H9 (cell line): ENCODE measurements at regions not wholly inside any gene's neighbourhood (a gene's known extent, or its start where the extent isn't known, plus 50 kb on each side); places are given as distances from the start of the nearest gene placed in this dataset.
A peak's percentile ranks its signal among the peaks of the same experiment; 100 is the strongest.

Source experiments
- DNase-seq: peaks from one replicate; pipeline ENCODE4 v3.0.0-alpha.2; 2017
- H2AFZ ChIP-seq: one replicate; pipeline ENCODE4 v1.6.1; 2013; ENCODE audit warnings: mild to moderate bottlenecking, low read length, control low read depth, moderate library complexity
- H2AK5ac ChIP-seq: 2 replicates; pipeline ENCODE4 v1.6.1; 2013; ENCODE audit warnings: low read length, control low read depth, mixed read lengths; ENCODE audit not compliant: insufficient read length
- H2BK120ac ChIP-seq: one replicate; pipeline ENCODE4 v1.6.1; 2013; ENCODE audit warnings: low read depth, mild to moderate bottlenecking, low read length, control low read depth, inconsistent platforms; ENCODE audit not compliant: poor library complexity, severe bottlenecking
- H2BK12ac ChIP-seq: 2 replicates; pipeline ENCODE4 v1.6.1; 2013; ENCODE audit warnings: low read length, control low read depth, mixed read lengths, low read depth; ENCODE audit not compliant: insufficient read length
- H2BK15ac ChIP-seq: 2 replicates; pipeline ENCODE4 v1.6.1; 2013; ENCODE audit warnings: low read depth, low read length, control low read depth
- H2BK20ac ChIP-seq: one replicate; pipeline ENCODE4 v1.6.1; 2013; ENCODE audit warnings: low read depth, mild to moderate bottlenecking, low read length, control low read depth, inconsistent platforms; ENCODE audit not compliant: poor library complexity, severe bottlenecking
- H2BK5ac ChIP-seq: 2 replicates; pipeline ENCODE4 v1.6.1; 2013; ENCODE audit warnings: low read length, control low read depth, mixed read lengths; ENCODE audit not compliant: insufficient read length
- H3K14ac ChIP-seq: 2 replicates; pipeline ENCODE4 v1.6.1; 2013; ENCODE audit warnings: low read length, control low read depth; ENCODE audit not compliant: insufficient read depth
- H3K18ac ChIP-seq: 2 replicates; pipeline ENCODE4 v1.6.1; 2013; ENCODE audit warnings: low read depth, mild to moderate bottlenecking, mixed read lengths, low read length, control low read depth; ENCODE audit not compliant: insufficient read length
- H3K23ac ChIP-seq: 2 replicates; pipeline ENCODE4 v1.6.1; 2013; ENCODE audit warnings: low read length, control low read depth, mixed read lengths, low read depth; ENCODE audit not compliant: insufficient read length
- H3K23me2 ChIP-seq: 2 replicates; pipeline ENCODE4 v1.6.1; 2013; ENCODE audit warnings: low read depth, mild to moderate bottlenecking, mixed read lengths, low read length, control low read depth; ENCODE audit not compliant: insufficient read length, poor library complexity, severe bottlenecking
- H3K27ac ChIP-seq: 2 replicates; pipeline ENCODE4 v1.5.1; 2013; ENCODE audit warnings: low read length, control low read depth, mixed read lengths, low read depth; ENCODE audit not compliant: insufficient read length
- H3K27me3 ChIP-seq: 2 replicates; pipeline ENCODE4 v1.6.1; 2013; ENCODE audit warnings: low read length, control low read depth, inconsistent platforms; ENCODE audit not compliant: insufficient read depth
- H3K4ac ChIP-seq: 2 replicates; pipeline ENCODE4 v1.6.1; 2013; ENCODE audit warnings: low read depth, mild to moderate bottlenecking, control low read depth, inconsistent platforms, low read length, moderate library complexity
- H3K4me1 ChIP-seq: 2 replicates; pipeline ENCODE4 v1.6.1; 2013; ENCODE audit warnings: low read length, control low read depth, inconsistent platforms; ENCODE audit not compliant: insufficient read depth
- H3K4me2 ChIP-seq: 2 replicates; pipeline ENCODE4 v1.6.1; 2013; ENCODE audit warnings: low read length, control low read depth, mixed read lengths; ENCODE audit not compliant: insufficient read length, insufficient read depth
- H3K56ac ChIP-seq: 2 replicates; pipeline ENCODE4 v1.6.1; 2013; ENCODE audit warnings: low read depth, mild to moderate bottlenecking, mixed read lengths, low read length, control low read depth; ENCODE audit not compliant: insufficient read length
- H3K79me1 ChIP-seq: 2 replicates; pipeline ENCODE4 v1.6.1; 2013; ENCODE audit warnings: low read depth, mild to moderate bottlenecking, moderate library complexity, low read length, control low read depth, inconsistent platforms; ENCODE audit not compliant: insufficient read depth, poor library complexity, severe bottlenecking
- H3K79me2 ChIP-seq: 2 replicates; pipeline ENCODE4 v1.6.1; 2013; ENCODE audit warnings: low read length, control low read depth, inconsistent platforms; ENCODE audit not compliant: insufficient read depth
- H3K9ac ChIP-seq: 2 replicates; pipeline ENCODE4 v1.6.1; 2013; ENCODE audit warnings: low read length, control low read depth, mixed read lengths; ENCODE audit not compliant: insufficient read length; ENCODE audit errors: extremely low read depth
- H3K9me3 ChIP-seq: one replicate; pipeline ENCODE4 v1.6.1; 2013; ENCODE audit warnings: low read depth, low read length, inconsistent platforms; ENCODE audit not compliant: control insufficient read depth
- H3T11ph ChIP-seq: one replicate; pipeline ENCODE4 v1.6.1; 2013; ENCODE audit warnings: mild to moderate bottlenecking, low read length, control low read depth, inconsistent platforms
- H4K20me1 ChIP-seq: one replicate; pipeline ENCODE4 v1.6.1; 2013; ENCODE audit not compliant: control insufficient read depth, insufficient read length, insufficient read depth
- H4K5ac ChIP-seq: 2 replicates; pipeline ENCODE4 v1.6.1; 2013; ENCODE audit warnings: low read depth, mild to moderate bottlenecking, mixed read lengths, low read length, control low read depth; ENCODE audit not compliant: insufficient read length
- H4K8ac ChIP-seq: replicated peaks from 2 replicates; pipeline ENCODE4 v1.6.1; 2013; ENCODE audit warnings: low read length, control low read depth, mixed read lengths, low read depth; ENCODE audit not compliant: insufficient read length
- H4K91ac ChIP-seq: 2 replicates; pipeline ENCODE4 v1.6.1; 2013; ENCODE audit warnings: low read depth, mild to moderate bottlenecking, moderate library complexity, mixed read lengths, low read length, control low read depth; ENCODE audit not compliant: insufficient read length
- H3K27ac Mint-ChIP-seq, 3 experiments: 2 replicates in 2 of 3; 3 replicates in 1 of 3; pipeline ENCODE4 v1.8.0; 2020 to 2021; ENCODE audit warnings: mixed read lengths in 3 of 3, mild to moderate bottlenecking in 1 of 3, moderate library complexity in 1 of 3
- H3K27me3 Mint-ChIP-seq: 2 replicates; pipeline ENCODE4 v1.8.0; 2021; ENCODE audit warnings: low read depth, mild to moderate bottlenecking, moderate library complexity, mixed read lengths
- H3K36me3 Mint-ChIP-seq, 3 experiments: 2 replicates in 2 of 3; 3 replicates in 1 of 3; pipeline ENCODE4 v1.8.0; 2020 to 2021; ENCODE audit warnings: low read depth in 3 of 3, mixed read lengths in 3 of 3; ENCODE audit not compliant: insufficient read depth in 1 of 3
- H3K4me1 Mint-ChIP-seq, 2 experiments: 2 replicates each; pipeline ENCODE4 v1.8.0; 2020; ENCODE audit warnings: mixed read lengths in 2 of 2
- H3K4me3 Mint-ChIP-seq, 2 experiments: 2 replicates in 1 of 2; 3 replicates in 1 of 2; pipeline ENCODE4 v1.8.0; 2020 to 2021; ENCODE audit warnings: mild to moderate bottlenecking in 2 of 2, mixed read lengths in 2 of 2, moderate library complexity in 1 of 2
- H3K9me3 Mint-ChIP-seq, 2 experiments: 2 replicates in 1 of 2; 3 replicates in 1 of 2; pipeline ENCODE4 v1.8.0; 2020; ENCODE audit warnings: mild to moderate bottlenecking in 2 of 2, mixed read lengths in 2 of 2, moderate library complexity in 1 of 2
- CTCF ChIP-seq: fragments of 200-600 bp; sonication (generic); conservative IDR thresholded peaks from 3 replicates; pipeline ENCODE4 v1.8.0; 2021; ENCODE audit warnings: antibody characterized with exemption, mild to moderate bottlenecking
- WGBS: extraction: QIAGEN DNeasy Blood & Tissue Kit; methylation state at CpG from one replicate; pipeline ENCODE4 v1.1.7; 2013; ENCODE audit warnings: missing lambda C conversion rate, low lambda C conversion rate, mixed read lengths; ENCODE audit not compliant: insufficient read length; ENCODE audit errors: extremely low coverage; 5-methylcytosine and 5-hydroxymethylcytosine counted together

DNA sequence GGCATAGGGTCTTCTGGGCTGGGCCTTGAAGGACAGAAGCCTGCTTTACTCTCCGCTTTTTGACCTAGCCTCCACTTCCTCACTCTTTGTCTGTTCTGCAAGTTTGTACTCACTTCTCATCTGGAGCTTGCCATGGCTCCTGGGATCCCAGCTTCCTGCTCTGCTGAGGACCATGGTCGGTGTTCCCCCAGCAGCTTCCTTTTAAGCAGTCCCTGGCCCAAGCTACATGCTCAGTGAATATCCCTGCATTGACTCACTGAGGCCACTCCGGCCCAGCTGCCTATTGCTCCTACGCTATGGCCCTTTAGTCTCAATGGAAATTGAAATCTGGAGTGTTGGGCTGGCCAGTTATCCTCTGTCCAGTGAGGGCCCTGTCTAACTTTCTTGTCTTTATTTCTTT is 427.7 kb downstream of the RPS24 start:
- Mint-ChIP-seq H3K4me3 (no peak overlapping the region), H3K36me3 (no peaks in the 10 kb centered on the region), H3K9me3 (no peaks in the 10 kb centered on the region), H3K27ac (no peak overlapping the region; a peak in 1 of 7 replicates), H3K4me1 (peaks cover 18 to 23% of the 10 kb centered on the region in 2 experiments), H3K27me3 (peaks cover 7% of the 10 kb centered on the region)
- Histone ChIP-seq H2BK120ac (no peak overlapping the region), H3K27me3 (no peaks in the 10 kb centered on the region), H3K56ac (no peak overlapping the region), H2AK5ac (no peak overlapping the region), H2AFZ (no peak overlapping the region), H4K5ac (no peak overlapping the region), H2BK15ac (no peak overlapping the region), H2BK20ac (no peak overlapping the region), H4K91ac (no peak overlapping the region), H3K9ac (no peak overlapping the region), H3K18ac (no peak overlapping the region), H3K4ac (no peak overlapping the region), H4K8ac (no peak overlapping the region), H3K4me2 (no peak overlapping the region), H3K9me3 (no peaks in the 10 kb centered on the region), H4K20me1 (no peaks in the 10 kb centered on the region), H3K4me1 (peaks cover 4% of the 10 kb centered on the region; the same call in 1 of the 2 replicates), H3K79me2 (no peaks in the 10 kb centered on the region), H2BK5ac (no peak overlapping the region), H3K23ac (no peak overlapping the region), H3K23me2 (no peaks in the 10 kb centered on the region), H3K14ac (no peak overlapping the region), H3K27ac (no peak overlapping the region), H3T11ph (no peak overlapping the region), H3K79me1 (no peaks in the 10 kb centered on the region), H2BK12ac (no peak overlapping the region)
- no CpG with 5 or more reads among the region's 4 CpGs for WGBS
- TF ChIP-seq CTCF, result no peak
- DNase-seq, result peak; percentile 8
